GM21367 (cell line): ENCODE measurements at regions not wholly inside any gene's neighbourhood (a gene's known extent, or its start where the extent isn't known, plus 50 kb on each side); places are given as distances from the start of the nearest gene placed in this dataset.
A peak's percentile ranks its signal among the peaks of the same experiment; 100 is the strongest.
"Not testable (repeated sequence)": the region's sequence is repeated elsewhere in the genome, so short reads cannot be mapped to it uniquely, and the experiment has no call there.

ENCODE experiments used
- ATAC-seq: cut with Tn5 transposase; IDR thresholded peaks from one replicate; pipeline ENCODE4 v1.9.1; 2021; ENCODE audit not compliant: unreplicated experiment

- ATAC-seq, result no peak
Measured at GRCh38 chr7:69363136-69363535, 235.1 kb upstream of the AUTS2 start.

- ATAC-seq, result no peak
Measured at GRCh38 chr7:69364813-69365643, 233.2 kb upstream of the AUTS2 start.

GRCh38 chr7:69365651-69366192 lies 232.6 kb upstream of the AUTS2 start:
- ATAC-seq, result no peak

- no peak for ATAC-seq
Measured at GRCh38 chr7:69367780-69368179, 230.5 kb upstream of the AUTS2 start.

GRCh38 chr7:69373171-69374043 lies 224.9 kb upstream of the AUTS2 start:
- ATAC-seq, result no peak

- ATAC-seq, result no peak
Measured at GRCh38 chr7:69374044-69374425, 224.2 kb upstream of the AUTS2 start.

- ATAC-seq, result no peak
Measured at GRCh38 chr7:69377191-69377590, 221.1 kb upstream of the AUTS2 start.

GRCh38 chr7:69388452-69389137 lies 209.7 kb upstream of the AUTS2 start:
- ATAC-seq, result no peak

- ATAC-seq, result no peak
Measured at GRCh38 chr7:69389216-69389615, 209.1 kb upstream of the AUTS2 start.

GRCh38 chr7:69393912-69394311 lies 204.4 kb upstream of the AUTS2 start:
- ATAC-seq, result not testable (repeated sequence)

GRCh38 chr7:69395061-69395714 lies 203.1 kb upstream of the AUTS2 start:
- no peak for ATAC-seq

- no peak for ATAC-seq
Measured at GRCh38 chr7:69398986-69399385, 199.3 kb upstream of the AUTS2 start.

- ATAC-seq, result no peak
Measured at GRCh38 chr7:69399401-69399800, 198.9 kb upstream of the AUTS2 start.

- ATAC-seq, result no peak
Measured at GRCh38 chr7:69402696-69403095, 195.6 kb upstream of the AUTS2 start.

- no peak for ATAC-seq
Measured at GRCh38 chr7:69403169-69403568, 195.1 kb upstream of the AUTS2 start.

- ATAC-seq, result no peak
Measured at GRCh38 chr7:69411018-69411417, 187.3 kb upstream of the AUTS2 start.

GRCh38 chr7:69411466-69411865 lies 186.8 kb upstream of the AUTS2 start:
- ATAC-seq, result no peak

GRCh38 chr7:69412331-69413146 lies 185.7 kb upstream of the AUTS2 start:
- peak; percentile 91 for ATAC-seq

GRCh38 chr7:69414555-69414954 lies 183.7 kb upstream of the AUTS2 start:
- no peak for ATAC-seq
